ENCODE measurements at regions not wholly inside any gene's neighbourhood (a gene's known extent, or its start where the extent isn't known, plus 50 kb on each side); places are given as distances from the start of the nearest gene placed in this dataset.

DNA sequence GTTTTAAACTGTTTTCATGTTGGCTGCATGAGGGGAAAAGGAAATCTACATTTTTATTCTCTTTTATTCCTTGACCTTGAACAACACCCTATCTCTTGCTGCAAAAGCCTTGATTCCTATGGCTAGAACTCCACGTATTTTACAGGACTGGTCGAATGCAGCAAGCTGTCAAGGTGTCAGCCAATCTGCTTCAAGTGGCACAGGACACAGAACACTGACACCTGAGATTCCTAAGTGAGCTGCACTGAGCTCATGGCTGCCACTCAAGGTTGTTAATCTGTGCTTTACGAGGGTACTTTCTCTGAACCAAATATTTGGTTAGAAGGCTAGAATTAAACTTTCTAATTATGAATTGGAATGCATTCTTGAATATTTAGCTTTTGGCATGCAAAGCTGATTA, 349.7 kb upstream of the COBL start:
- H3K27ac ChIP-seq (ENCODE audit: low read depth, low read length), result no peak overlapping the region
- H3K9me3 ChIP-seq (ENCODE audit: control insufficient read depth, insufficient read depth, low read length), result no peaks in the 10 kb centered on the region
- H3K9ac ChIP-seq (ENCODE audit: low read depth, low read length), result no peak overlapping the region
- no peaks in the 10 kb centered on the region for H3K36me3 ChIP-seq (ENCODE audit: control insufficient read depth, insufficient read depth, low read length)
- H3K4me3 ChIP-seq (ENCODE audit: low read depth, low read length), result no peak overlapping the region
- peaks cover 10% of the 10 kb centered on the region for H3K4me1 ChIP-seq (ENCODE audit: control insufficient read depth, insufficient read depth, low read length)
- H3K27me3 ChIP-seq (ENCODE audit: control insufficient read depth, insufficient read depth, low read length), result no peaks in the 10 kb centered on the region

GRCh38 chr7:51665045-51665780, 348.6 kb upstream of the COBL start:
- Histone ChIP-seq H3K27ac (ENCODE audit: low read depth, low read length) (no peak overlapping the region), H3K9ac (ENCODE audit: low read depth, low read length) (no peak overlapping the region), H3K27me3 (ENCODE audit: control insufficient read depth, insufficient read depth, low read length) (no peaks in the 10 kb centered on the region), H3K9me3 (ENCODE audit: control insufficient read depth, insufficient read depth, low read length) (no peaks in the 10 kb centered on the region), H3K36me3 (ENCODE audit: control insufficient read depth, insufficient read depth, low read length) (no peaks in the 10 kb centered on the region), H3K4me3 (ENCODE audit: low read depth, low read length) (no peak overlapping the region), H3K4me1 (ENCODE audit: control insufficient read depth, insufficient read depth, low read length) (peaks cover 10% of the 10 kb centered on the region)

DNA sequence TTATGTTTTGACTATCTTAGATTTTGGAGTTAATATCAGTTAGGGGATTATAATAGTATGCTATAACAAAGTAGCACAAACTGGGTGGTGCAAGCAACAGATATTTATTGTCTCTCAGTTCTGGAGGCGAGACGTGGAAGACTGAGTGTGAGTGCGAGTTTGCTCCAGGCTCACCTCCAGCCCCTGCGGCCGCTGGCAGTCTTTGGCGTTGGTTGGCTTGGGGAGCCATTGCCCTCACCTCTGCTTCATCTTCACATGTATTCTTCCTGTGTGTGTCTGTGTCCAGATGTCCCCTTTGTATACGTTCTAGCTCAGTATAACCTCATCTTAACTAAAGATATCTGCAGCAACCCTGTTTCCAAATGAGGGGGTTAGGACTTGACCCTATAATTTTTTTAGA, 343.9 kb upstream of the COBL start:
- Histone ChIP-seq H3K9me3 (ENCODE audit: control insufficient read depth, insufficient read depth, low read length) (no peaks in the 10 kb centered on the region), H3K36me3 (ENCODE audit: control insufficient read depth, insufficient read depth, low read length) (no peaks in the 10 kb centered on the region), H3K4me3 (ENCODE audit: low read depth, low read length) (no peak overlapping the region), H3K27ac (ENCODE audit: low read depth, low read length) (no peak overlapping the region), H3K27me3 (ENCODE audit: control insufficient read depth, insufficient read depth, low read length) (no peaks in the 10 kb centered on the region), H3K9ac (ENCODE audit: low read depth, low read length) (no peak overlapping the region), H3K4me1 (ENCODE audit: control insufficient read depth, insufficient read depth, low read length) (no peaks in the 10 kb centered on the region)

DNA sequence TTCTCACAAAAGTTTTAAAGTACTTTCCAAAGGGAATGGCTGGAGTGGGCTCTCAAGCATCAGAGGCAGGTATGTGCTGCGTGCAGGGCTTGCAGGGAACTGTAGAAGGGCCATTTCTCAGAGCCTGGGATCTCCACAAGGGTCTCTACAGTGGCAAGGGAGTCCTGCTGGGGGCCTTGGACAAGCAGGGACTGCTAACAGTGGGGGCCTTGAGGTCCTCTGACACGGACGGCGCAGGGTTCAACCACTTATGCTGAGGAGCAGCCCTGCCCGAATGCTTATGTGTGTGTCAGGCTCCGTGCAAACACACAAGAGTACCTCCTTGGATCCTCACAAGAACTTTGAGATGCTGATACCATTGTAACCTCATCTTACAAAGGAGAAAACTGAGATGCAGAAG, 342.1 kb upstream of the COBL start:
- Histone ChIP-seq H3K9ac (ENCODE audit: low read depth, low read length) (no peak overlapping the region), H3K4me3 (ENCODE audit: low read depth, low read length) (no peak overlapping the region), H3K9me3 (ENCODE audit: control insufficient read depth, insufficient read depth, low read length) (no peaks in the 10 kb centered on the region), H3K27me3 (ENCODE audit: control insufficient read depth, insufficient read depth, low read length) (no peaks in the 10 kb centered on the region), H3K27ac (ENCODE audit: low read depth, low read length) (no peak overlapping the region), H3K36me3 (ENCODE audit: control insufficient read depth, insufficient read depth, low read length) (no peaks in the 10 kb centered on the region), H3K4me1 (ENCODE audit: control insufficient read depth, insufficient read depth, low read length) (no peaks in the 10 kb centered on the region)

- Histone ChIP-seq H3K27ac (ENCODE audit: low read depth, low read length) (no peak overlapping the region), H3K4me3 (ENCODE audit: low read depth, low read length) (no peak overlapping the region), H3K36me3 (ENCODE audit: control insufficient read depth, insufficient read depth, low read length) (no peaks in the 10 kb centered on the region), H3K27me3 (ENCODE audit: control insufficient read depth, insufficient read depth, low read length) (no peaks in the 10 kb centered on the region), H3K4me1 (ENCODE audit: control insufficient read depth, insufficient read depth, low read length) (0 out of 2 replicates have a peak, but pooled peaks cover 2% of the 10 kb centered on the region), H3K9ac (ENCODE audit: low read depth, low read length) (no peak overlapping the region), H3K9me3 (ENCODE audit: control insufficient read depth, insufficient read depth, low read length) (no peaks in the 10 kb centered on the region)
Observed at GRCh38 chr7:51647931-51648351, 331.3 kb upstream of the COBL start.

DNA sequence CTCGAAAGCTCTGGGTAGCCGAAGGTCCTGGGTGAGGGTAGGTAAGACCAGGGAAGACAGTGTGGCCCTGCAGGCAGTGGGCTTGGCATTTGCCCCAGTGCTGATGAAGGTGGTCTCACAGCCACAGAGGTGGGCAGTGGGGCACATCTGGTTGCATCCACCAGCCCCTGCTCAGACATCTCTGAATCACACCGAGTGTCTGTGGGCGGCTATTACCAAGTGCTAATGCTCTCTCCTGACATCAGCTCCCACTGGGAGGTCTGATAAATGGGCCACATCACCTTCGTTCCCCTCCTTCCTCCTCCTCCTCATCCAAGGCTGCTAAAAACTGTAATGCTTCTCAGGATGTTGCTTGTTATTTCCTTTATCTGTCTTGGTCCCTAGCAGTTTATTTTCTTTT, 330.9 kb upstream of the COBL start:
- no peaks in the 10 kb centered on the region for H3K9me3 ChIP-seq (ENCODE audit: control insufficient read depth, insufficient read depth, low read length)
- 0 out of 2 replicates have a peak, but pooled peaks cover 2% of the 10 kb centered on the region for H3K4me1 ChIP-seq (ENCODE audit: control insufficient read depth, insufficient read depth, low read length)
- H3K27ac ChIP-seq (ENCODE audit: low read depth, low read length), result no peak overlapping the region
- no peaks in the 10 kb centered on the region for H3K36me3 ChIP-seq (ENCODE audit: control insufficient read depth, insufficient read depth, low read length)
- H3K9ac ChIP-seq (ENCODE audit: low read depth, low read length), result no peak overlapping the region
- no peak overlapping the region for H3K4me3 ChIP-seq (ENCODE audit: low read depth, low read length)
- H3K27me3 ChIP-seq (ENCODE audit: control insufficient read depth, insufficient read depth, low read length), result no peaks in the 10 kb centered on the region

- Histone ChIP-seq H3K27ac (ENCODE audit: low read depth, low read length) (no peak overlapping the region), H3K4me3 (ENCODE audit: low read depth, low read length) (no peak overlapping the region), H3K9me3 (ENCODE audit: control insufficient read depth, insufficient read depth, low read length) (no peaks in the 10 kb centered on the region), H3K4me1 (ENCODE audit: control insufficient read depth, insufficient read depth, low read length) (0 out of 2 replicates have a peak, but pooled peaks cover 2% of the 10 kb centered on the region), H3K27me3 (ENCODE audit: control insufficient read depth, insufficient read depth, low read length) (no peaks in the 10 kb centered on the region), H3K36me3 (ENCODE audit: control insufficient read depth, insufficient read depth, low read length) (no peaks in the 10 kb centered on the region), H3K9ac (ENCODE audit: low read depth, low read length) (no peak overlapping the region)
Observed at GRCh38 chr7:51645702-51646298, 329.2 kb upstream of the COBL start.

GRCh38 chr7:51645255-51645654, 328.6 kb upstream of the COBL start:
- Histone ChIP-seq H3K9ac (ENCODE audit: low read depth, low read length) (no peak overlapping the region), H3K9me3 (ENCODE audit: control insufficient read depth, insufficient read depth, low read length) (no peaks in the 10 kb centered on the region), H3K27me3 (ENCODE audit: control insufficient read depth, insufficient read depth, low read length) (no peaks in the 10 kb centered on the region), H3K36me3 (ENCODE audit: control insufficient read depth, insufficient read depth, low read length) (no peaks in the 10 kb centered on the region), H3K27ac (ENCODE audit: low read depth, low read length) (no peak overlapping the region), H3K4me3 (ENCODE audit: low read depth, low read length) (no peak overlapping the region), H3K4me1 (ENCODE audit: control insufficient read depth, insufficient read depth, low read length) (0 out of 2 replicates have a peak, but pooled peaks cover 2% of the 10 kb centered on the region)

- no peak overlapping the region for H3K27ac ChIP-seq (ENCODE audit: low read depth, low read length)
- H3K27me3 ChIP-seq (ENCODE audit: control insufficient read depth, insufficient read depth, low read length), result no peaks in the 10 kb centered on the region
- no peak overlapping the region for H3K9ac ChIP-seq (ENCODE audit: low read depth, low read length)
- H3K9me3 ChIP-seq (ENCODE audit: control insufficient read depth, insufficient read depth, low read length), result no peaks in the 10 kb centered on the region
- no peak overlapping the region for H3K4me3 ChIP-seq (ENCODE audit: low read depth, low read length)
- 0 out of 2 replicates have a peak, but pooled peaks cover 2% of the 10 kb centered on the region for H3K4me1 ChIP-seq (ENCODE audit: control insufficient read depth, insufficient read depth, low read length)
- H3K36me3 ChIP-seq (ENCODE audit: control insufficient read depth, insufficient read depth, low read length), result no peaks in the 10 kb centered on the region
Observed at GRCh38 chr7:51644216-51644615, 327.6 kb upstream of the COBL start.

DNA sequence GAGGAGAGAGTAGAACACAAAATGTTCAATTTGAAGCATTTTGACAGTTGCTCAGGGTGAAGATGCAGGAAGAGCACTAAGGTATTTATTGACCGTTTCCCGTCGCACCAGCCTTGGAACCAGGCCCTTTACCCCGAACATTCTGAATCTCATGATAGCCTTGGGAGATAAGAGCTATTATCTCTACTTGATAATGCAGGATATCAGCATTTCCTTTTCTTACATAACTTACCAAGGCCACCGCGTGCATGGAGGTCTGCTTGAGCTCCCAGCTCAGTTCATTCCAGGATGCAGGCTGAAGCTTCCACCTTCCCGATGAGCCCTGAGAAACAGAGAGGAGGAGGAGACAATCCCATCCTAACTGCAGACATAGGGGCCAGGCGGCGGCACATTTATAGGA, 324.2 kb upstream of the COBL start:
- no peaks in the 10 kb centered on the region for H3K36me3 ChIP-seq (ENCODE audit: control insufficient read depth, insufficient read depth, low read length)
- H3K9ac ChIP-seq (ENCODE audit: low read depth, low read length), result no peak overlapping the region
- H3K4me3 ChIP-seq (ENCODE audit: low read depth, low read length), result no peak overlapping the region
- H3K4me1 ChIP-seq (ENCODE audit: control insufficient read depth, insufficient read depth, low read length), result 0 out of 2 replicates have a peak, but pooled peaks cover 5% of the 10 kb centered on the region
- H3K9me3 ChIP-seq (ENCODE audit: control insufficient read depth, insufficient read depth, low read length), result no peaks in the 10 kb centered on the region
- H3K27ac ChIP-seq (ENCODE audit: low read depth, low read length), result no peak overlapping the region
- no peaks in the 10 kb centered on the region for H3K27me3 ChIP-seq (ENCODE audit: control insufficient read depth, insufficient read depth, low read length)

DNA sequence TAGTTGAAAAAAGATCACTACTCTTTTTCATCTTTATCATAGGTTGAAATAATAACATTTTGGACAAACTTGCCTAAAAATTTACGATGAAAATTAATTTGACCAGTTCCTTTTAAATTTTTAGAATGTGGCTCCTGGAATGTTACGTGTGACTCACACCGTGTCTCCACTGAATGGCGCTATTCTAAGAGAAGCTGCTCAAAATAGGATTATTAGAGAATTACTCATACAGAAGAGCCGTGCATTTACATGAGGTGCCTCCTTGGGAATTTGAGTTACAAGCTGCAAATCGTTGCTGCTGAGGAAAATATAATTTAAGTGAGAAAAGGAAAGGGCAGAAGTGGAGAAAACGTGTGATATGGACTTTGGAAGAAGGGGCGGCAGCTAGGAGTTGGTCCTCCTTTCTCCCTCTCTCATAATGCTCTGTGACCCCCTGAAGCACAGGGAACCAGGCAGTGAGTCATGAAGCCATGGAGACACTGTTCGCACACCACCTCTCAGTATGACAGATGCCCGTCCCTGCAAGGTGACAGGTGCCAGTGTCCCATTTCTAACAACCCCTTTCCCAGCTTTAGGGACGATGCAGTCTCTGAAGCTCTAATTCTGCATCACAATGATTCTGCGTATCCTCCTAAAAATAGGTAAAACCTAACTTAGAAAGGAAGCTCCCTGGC, 323.2 kb upstream of the COBL start:
- H3K4me3 ChIP-seq (ENCODE audit: low read depth, low read length), result no peak overlapping the region
- no peak overlapping the region for H3K27ac ChIP-seq (ENCODE audit: low read depth, low read length)
- H3K9me3 ChIP-seq (ENCODE audit: control insufficient read depth, insufficient read depth, low read length), result no peaks in the 10 kb centered on the region
- no peak overlapping the region for H3K9ac ChIP-seq (ENCODE audit: low read depth, low read length)
- H3K4me1 ChIP-seq (ENCODE audit: control insufficient read depth, insufficient read depth, low read length), result 0 out of 2 replicates have a peak, but pooled peaks cover 5% of the 10 kb centered on the region
- no peaks in the 10 kb centered on the region for H3K36me3 ChIP-seq (ENCODE audit: control insufficient read depth, insufficient read depth, low read length)
- no peaks in the 10 kb centered on the region for H3K27me3 ChIP-seq (ENCODE audit: control insufficient read depth, insufficient read depth, low read length)
